Transverse colon (tissue), 3 donors: ENCODE measurements at regions not wholly inside any gene's neighbourhood (a gene's known extent, or its start where the extent isn't known, plus 50 kb on each side); places are given as distances from the start of the nearest gene placed in this dataset.

Source experiments
- CTCF ChIP-seq, 5 experiments: fragments of 200-600 bp in 3 of 5; fragments of 450-650 bp in 2 of 5; sonication (generic) in 3 of 5; IDR thresholded peaks; 1 replicate in 2 of 5; 2 replicates in 3 of 5; pipeline ENCODE4 v1.5.1; 2016 to 2017; ENCODE audit warnings: antibody characterized with exemption in 5 of 5, inconsistent platforms in 3 of 5, mild to moderate bottlenecking in 2 of 5, moderate library complexity in 1 of 5
- EP300 ChIP-seq: sonication (generic); formaldehyde crosslinking; IDR thresholded peaks from one replicate; pipeline ENCODE4 v1.6.1; 2017; ENCODE audit warnings: antibody characterized with exemption, low read depth
- POLR2A ChIP-seq: fragments of 450-650 bp; IDR thresholded peaks from one replicate; pipeline ENCODE4 v1.6.1; 2016; ENCODE audit warnings: antibody characterized with exemption, mild to moderate bottlenecking, moderate library complexity

- TF ChIP-seq CTCF (IDR thresholded peaks at IDR 0.05), result no peak
- no peak for TF ChIP-seq EP300
- no peak for TF ChIP-seq POLR2A
Measured at GRCh38 chr13:34001389-34001788, 183.4 kb downstream of the RFC3 start.
